Liver (tissue), 8 donors: ENCODE measurements at regions not wholly inside any gene's neighbourhood (a gene's known extent, or its start where the extent isn't known, plus 50 kb on each side); places are given as distances from the start of the nearest gene placed in this dataset.

ENCODE experiments used
- DNase-seq: peaks from one replicate; pipeline ENCODE4 v3.0.0-alpha.2; 2017; ENCODE audit warnings: low spot score
- H3K27ac ChIP-seq, 2 donors: one replicate each; pipeline ENCODE4 v1.7.0; 2013; ENCODE audit warnings: inconsistent platforms in 2 of 2, low read length in 2 of 2, control low read depth in 1 of 2, low read depth in 1 of 2, mild to moderate bottlenecking in 1 of 2
- H3K27me3 ChIP-seq, 4 donors: one replicate each; pipeline versions ENCODE4 v1.6.1 to v1.7.0; 2013; ENCODE audit warnings: low read length in 3 of 4, inconsistent platforms in 1 of 4, mild to moderate bottlenecking in 1 of 4, moderate library complexity in 1 of 4; ENCODE audit not compliant: control insufficient read depth in 4 of 4, insufficient read depth in 4 of 4
- H3K36me3 ChIP-seq, 4 donors: one replicate each; pipeline versions ENCODE4 v1.6.1 to v1.7.0; 2013; ENCODE audit warnings: low read length in 3 of 4, mild to moderate bottlenecking in 3 of 4, low read depth in 1 of 4, moderate library complexity in 1 of 4; ENCODE audit not compliant: control insufficient read depth in 4 of 4, insufficient read depth in 3 of 4
- H3K4me1 ChIP-seq, 4 donors: one replicate each; pipeline versions ENCODE4 v1.6.1 to v1.7.0; 2013; ENCODE audit warnings: low read length in 3 of 4, mild to moderate bottlenecking in 3 of 4, moderate library complexity in 1 of 4; ENCODE audit not compliant: control insufficient read depth in 4 of 4, insufficient read depth in 4 of 4
- H3K4me3 ChIP-seq, 3 donors: one replicate each; pipeline versions ENCODE4 v1.6.1 to v1.7.0; 2013; ENCODE audit warnings: low read length in 3 of 3, control low read depth in 1 of 3, low read depth in 1 of 3, mild to moderate bottlenecking in 1 of 3
- H3K9ac ChIP-seq, 2 donors: one replicate each; pipeline ENCODE4 v1.7.0; 2013; ENCODE audit warnings: low read length in 2 of 2, mild to moderate bottlenecking in 2 of 2, moderate library complexity in 2 of 2, control low read depth in 1 of 2, low read depth in 1 of 2
- H3K9me3 ChIP-seq, 4 donors: one replicate each; pipeline versions ENCODE4 v1.6.1 to v1.7.0; 2013; ENCODE audit warnings: low read length in 3 of 4; ENCODE audit not compliant: control insufficient read depth in 4 of 4
- ATF3 ChIP-seq: IDR thresholded peaks from 2 replicates; pipeline ENCODE4 v1.6.1; 2016; ENCODE audit warnings: antibody characterized with exemption
- CTCF ChIP-seq: fragments of 150-350 bp; IDR thresholded peaks from 2 replicates; pipeline ENCODE4 v1.5.1; 2017; ENCODE audit warnings: improper control_type of control experiment, low read depth, low read length; ENCODE audit not compliant: missing input control
- EGR1 ChIP-seq, 2 donors: IDR thresholded peaks; 2 replicates each; pipeline ENCODE4 v1.6.1; 2016 to 2018; ENCODE audit warnings: antibody characterized with exemption in 2 of 2, low read depth in 2 of 2
- FOXA1 ChIP-seq: IDR thresholded peaks from 2 replicates; pipeline ENCODE4 v1.6.1; 2016; ENCODE audit warnings: antibody characterized with exemption
- HNF4A ChIP-seq, 2 donors: conservative IDR thresholded peaks; 2 replicates each; pipeline ENCODE4 v1.6.1; 2016; ENCODE audit warnings: antibody characterized with exemption in 2 of 2, mild to moderate bottlenecking in 2 of 2
- HNF4G ChIP-seq: IDR thresholded peaks from 2 replicates; pipeline ENCODE4 v1.6.1; 2016; ENCODE audit warnings: antibody characterized with exemption
- JUND ChIP-seq, 2 donors: IDR thresholded peaks; 2 replicates each; pipeline ENCODE4 v1.6.1; 2016; ENCODE audit warnings: antibody characterized with exemption in 2 of 2
- MAX ChIP-seq: IDR thresholded peaks from 2 replicates; pipeline ENCODE4 v1.6.1; 2016; ENCODE audit warnings: antibody characterized with exemption
- NR2F2 ChIP-seq: IDR thresholded peaks from 2 replicates; pipeline ENCODE4 v1.6.1; 2016; ENCODE audit warnings: antibody characterized with exemption
- RAD21 ChIP-seq, 2 donors: IDR thresholded peaks; 2 replicates each; pipeline ENCODE4 v1.6.1; 2016; ENCODE audit warnings: antibody characterized with exemption in 2 of 2, mild to moderate bottlenecking in 2 of 2
- REST ChIP-seq: IDR thresholded peaks from 2 replicates; pipeline ENCODE4 v1.6.1; 2016; ENCODE audit warnings: antibody characterized with exemption, mild to moderate bottlenecking
- RXRA ChIP-seq, 2 donors: IDR thresholded peaks; 2 replicates each; pipeline ENCODE4 v1.6.1; 2017 to 2018; ENCODE audit warnings: antibody characterized with exemption in 2 of 2, mild to moderate bottlenecking in 1 of 2
- SP1 ChIP-seq: IDR thresholded peaks from 2 replicates; pipeline ENCODE4 v1.6.1; 2018; ENCODE audit warnings: antibody characterized with exemption, mild to moderate bottlenecking
- TAF1 ChIP-seq: conservative IDR thresholded peaks from 2 replicates; pipeline ENCODE4 v1.6.1; 2016; ENCODE audit warnings: antibody characterized with exemption, mild to moderate bottlenecking
- YY1 ChIP-seq: IDR thresholded peaks from 2 replicates; pipeline ENCODE4 v1.6.1; 2016; ENCODE audit warnings: antibody characterized with exemption, mild to moderate bottlenecking
- ZBTB33 ChIP-seq: IDR thresholded peaks from 2 replicates; pipeline ENCODE4 v1.6.1; 2016; ENCODE audit warnings: antibody characterized with exemption
- WGBS: extraction: QIAGEN DNeasy Blood & Tissue Kit; methylation state at CpG from one replicate; pipeline ENCODE4 v1.1.7; 2013; 5-methylcytosine and 5-hydroxymethylcytosine counted together
- donor health status: healthy.
- donor health status: healthy.
- donor health status: healthy.
- donor health status: healthy.
- donor health status: healthy.

GRCh38 chr3:157819270-157820156, 286.7 kb downstream of the SHOX2 start:
- peaks cover 0 to 2% (median 0%) of the 10 kb centered on the region in 4 donors for H3K27me3 ChIP-seq
- TF ChIP-seq TAF1 (no peak), JUND (IDR thresholded peaks at IDR 0.05) (no peak), ATF3 (no peak), SP1 (no peak), MAX (no peak), REST (no peak), HNF4G (no peak)
- no peak overlapping the region for H3K4me3 ChIP-seq
- H3K9me3 ChIP-seq, result peaks cover 0 to 2% (median 0%) of the 10 kb centered on the region in 4 donors
- DNase-seq, result no peak
- H3K27ac ChIP-seq, result no peak overlapping the region
- H3K4me1 ChIP-seq, result no peaks in the 10 kb centered on the region
- no peak overlapping the region for H3K9ac ChIP-seq
- H3K36me3 ChIP-seq, result no peaks in the 10 kb centered on the region
- WGBS, result 48% methylated on average over 8 of the region's 8 CpGs

- 56% methylated on average over 1 of the region's 1 CpG for WGBS
- H3K27ac ChIP-seq, result no peak overlapping the region
- TF ChIP-seq RAD21 (IDR thresholded peaks at IDR 0.05) (no peak), NR2F2 (no peak), TAF1 (no peak), FOXA1 (no peak), CTCF (no peak), RXRA (IDR thresholded peaks at IDR 0.05) (no peak), HNF4G (no peak), REST (no peak), ATF3 (no peak), ZBTB33 (no peak), SP1 (no peak), YY1 (no peak), HNF4A (conservative IDR thresholded peaks at IDR 0.05) (no peak), EGR1 (IDR thresholded peaks at IDR 0.05; ENCODE audit: low read depth in 2 of 2) (no peak)
Observed at GRCh38 chr3:157816896-157817295, 289.3 kb downstream of the SHOX2 start.

More at GRCh38 chr3:157816896-157817295, 289.3 kb downstream of the SHOX2 start:
- Histone ChIP-seq H3K9ac (no peak overlapping the region), H3K9me3 (peaks cover 0 to 2% (median 0%) of the 10 kb centered on the region in 4 donors), H3K27me3 (peaks cover 0 to 2% (median 0%) of the 10 kb centered on the region in 4 donors), H3K4me3 (no peak overlapping the region), H3K4me1 (no peaks in the 10 kb centered on the region), H3K36me3 (no peaks in the 10 kb centered on the region)
- no peak for DNase-seq
